ENCODE measurements at regions not wholly inside any gene's neighbourhood (a gene's known extent, or its start where the extent isn't known, plus 50 kb on each side); places are given as distances from the start of the nearest gene placed in this dataset.

DNA sequence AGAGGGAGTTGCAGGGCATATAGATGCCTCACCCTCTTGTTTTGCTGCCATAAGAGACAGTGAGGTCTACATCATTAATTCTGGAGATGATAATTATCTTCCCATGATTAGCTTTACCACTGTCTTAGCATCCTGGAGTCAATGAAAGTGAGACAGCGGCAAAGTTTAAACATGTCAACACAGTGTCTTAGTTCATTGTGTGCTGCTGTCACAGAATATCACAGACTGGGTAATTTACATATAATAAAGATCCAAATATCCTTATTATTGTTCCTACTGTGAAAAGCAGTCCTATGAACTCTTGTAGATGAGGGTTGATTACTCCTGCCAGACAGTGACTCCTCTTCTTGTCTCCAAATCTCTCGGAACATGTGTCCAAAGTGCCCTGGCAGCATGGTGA lies 658.6 kb upstream of the ADGRB3 start:
- TF ChIP-seq POLR2A (IDR thresholded peaks at IDR 0.05; ENCODE audit: low read depth, low read length) (no peak), SPI1 (IDR thresholded peaks at IDR 0.05; ENCODE audit: low read depth, low read length) (no peak), POLR2AphosphoS5 (IDR thresholded peaks at IDR 0.05; ENCODE audit: low read depth, low read length) (no peak), POU2F2 (IDR thresholded peaks at IDR 0.05; ENCODE audit: low read depth, low read length) (no peak), TAF1 (IDR thresholded peaks at IDR 0.05; ENCODE audit: low read depth, low read length) (no peak), PAX5 (IDR thresholded peaks at IDR 0.05; ENCODE audit: insufficient read depth, low read length, severe bottlenecking) (no peak)

Measured in GM12891 (cell line).